ENCODE measurements at regions not wholly inside any gene's neighbourhood (a gene's known extent, or its start where the extent isn't known, plus 50 kb on each side); places are given as distances from the start of the nearest gene placed in this dataset.

DNA sequence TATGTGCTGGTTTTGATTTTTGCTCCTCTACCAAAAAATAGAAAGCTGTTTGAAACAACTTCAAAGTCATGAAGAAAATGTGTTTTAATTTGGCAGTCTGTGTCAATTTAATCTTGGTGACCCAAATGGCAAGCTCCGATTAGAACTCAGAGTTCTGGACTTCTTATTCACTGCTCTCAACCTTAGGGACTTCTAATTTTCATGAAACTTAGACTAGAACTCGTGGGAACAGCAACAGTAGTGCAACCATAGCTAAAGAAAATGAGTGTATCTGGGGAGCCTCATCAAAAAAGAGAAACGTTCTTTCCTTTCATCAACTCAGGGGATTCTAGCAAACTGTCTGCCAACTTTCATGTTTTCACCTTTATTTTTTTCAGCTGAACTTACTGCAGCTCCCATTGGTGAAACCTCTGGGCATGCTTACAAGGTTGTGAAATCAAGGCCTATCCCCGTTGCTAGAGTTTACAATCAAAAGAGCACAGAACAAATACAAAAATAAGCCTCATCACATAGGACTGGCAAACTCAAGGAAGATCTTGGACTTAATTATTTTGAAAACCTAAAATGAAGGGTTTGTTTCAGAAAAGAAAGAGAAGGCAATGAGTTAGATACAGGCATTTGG is 114.0 kb upstream of the HSF2 start:
- no peak overlapping the region for H2AFZ ChIP-seq (ENCODE audit: low read length)
- no peak for TF ChIP-seq CTCF (IDR thresholded peaks at IDR 0.05; ENCODE audit: low read length)
- no peak for TF ChIP-seq EZH2 (IDR thresholded peaks at IDR 0.05; ENCODE audit: borderline replicate concordance, low read length)
- no peaks in the 10 kb centered on the region for H3K27me3 ChIP-seq (ENCODE audit: insufficient read depth, low read length)
- no peaks in the 10 kb centered on the region for H3K79me2 ChIP-seq (ENCODE audit: insufficient read depth, low read length)
- no peak overlapping the region for H3K4me2 ChIP-seq (ENCODE audit: low read length)
- H3K36me3 ChIP-seq (ENCODE audit: insufficient read depth, low read length) = no peaks in the 10 kb centered on the region
- no peak overlapping the region for H3K4me3 ChIP-seq (ENCODE audit: low read depth, low read length, poor library complexity, severe bottlenecking)
- H4K20me1 ChIP-seq (ENCODE audit: insufficient read depth, low read length) = no peaks in the 10 kb centered on the region
- no peaks in the 10 kb centered on the region for H3K4me1 ChIP-seq (ENCODE audit: insufficient read depth, low read length, severe bottlenecking)
- H3K27ac ChIP-seq (ENCODE audit: low read depth, low read length, poor library complexity, severe bottlenecking) = no peak overlapping the region
- no peaks in the 10 kb centered on the region for H3K9me3 ChIP-seq (ENCODE audit: low read length)
- H3K9me2 ChIP-seq (ENCODE audit: low read depth, low read length) = no peaks in the 10 kb centered on the region
- no peaks in the 10 kb centered on the region for H3F3A ChIP-seq (ENCODE audit: insufficient read depth, low read length)
- H3K9ac ChIP-seq (ENCODE audit: low read length) = no peak overlapping the region

DNA sequence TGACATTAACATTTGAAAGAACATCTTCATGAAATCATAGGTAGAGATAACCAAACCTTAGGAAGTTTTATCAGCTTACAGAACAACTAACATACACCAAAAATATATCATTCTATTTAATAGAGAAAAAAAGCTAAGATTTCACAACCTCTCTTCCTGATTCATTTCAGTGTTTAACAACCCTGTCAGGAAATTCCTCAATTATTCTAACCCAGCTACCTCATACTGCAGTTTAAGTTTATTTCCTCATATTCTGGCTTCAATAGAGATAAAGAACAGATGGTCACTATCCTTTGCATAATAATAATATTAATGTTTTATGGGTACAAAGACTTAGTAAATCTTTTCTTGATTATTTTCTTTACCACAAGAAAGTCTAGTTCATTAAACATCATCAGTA is 112.9 kb upstream of the HSF2 start:
- no peaks in the 10 kb centered on the region for H3K9me3 ChIP-seq (ENCODE audit: low read length)
- H3K36me3 ChIP-seq (ENCODE audit: insufficient read depth, low read length) = no peaks in the 10 kb centered on the region
- no peaks in the 10 kb centered on the region for H3K79me2 ChIP-seq (ENCODE audit: insufficient read depth, low read length)
- H3K4me2 ChIP-seq (ENCODE audit: low read length) = no peak overlapping the region
- no peaks in the 10 kb centered on the region for H3F3A ChIP-seq (ENCODE audit: insufficient read depth, low read length)
- H3K27ac ChIP-seq (ENCODE audit: low read depth, low read length, poor library complexity, severe bottlenecking) = no peak overlapping the region
- no peak overlapping the region for H3K4me3 ChIP-seq (ENCODE audit: low read depth, low read length, poor library complexity, severe bottlenecking)
- H3K27me3 ChIP-seq (ENCODE audit: insufficient read depth, low read length) = no peaks in the 10 kb centered on the region
- no peak overlapping the region for H2AFZ ChIP-seq (ENCODE audit: low read length)
- H4K20me1 ChIP-seq (ENCODE audit: insufficient read depth, low read length) = no peaks in the 10 kb centered on the region
- H3K9me2 ChIP-seq (ENCODE audit: low read depth, low read length) = no peaks in the 10 kb centered on the region
- no peak overlapping the region for H3K9ac ChIP-seq (ENCODE audit: low read length)
- TF ChIP-seq CTCF (IDR thresholded peaks at IDR 0.05; ENCODE audit: low read length) (no peak), EZH2 (IDR thresholded peaks at IDR 0.05; ENCODE audit: borderline replicate concordance, low read length) (no peak)
- H3K4me1 ChIP-seq (ENCODE audit: insufficient read depth, low read length, severe bottlenecking) = no peaks in the 10 kb centered on the region

GRCh38 chr6:122289762-122290539 is 109.5 kb upstream of the HSF2 start:
- Histone ChIP-seq H4K20me1 (ENCODE audit: insufficient read depth, low read length) (no peaks in the 10 kb centered on the region), H3K4me2 (ENCODE audit: low read length) (no peak overlapping the region), H3K9ac (ENCODE audit: low read length) (no peak overlapping the region), H3K9me3 (ENCODE audit: low read length) (no peaks in the 10 kb centered on the region), H3K9me2 (ENCODE audit: low read depth, low read length) (no peaks in the 10 kb centered on the region), H3K79me2 (ENCODE audit: insufficient read depth, low read length) (no peaks in the 10 kb centered on the region), H3K36me3 (ENCODE audit: insufficient read depth, low read length) (no peaks in the 10 kb centered on the region), H3K4me1 (ENCODE audit: insufficient read depth, low read length, severe bottlenecking) (no peaks in the 10 kb centered on the region), H3F3A (ENCODE audit: insufficient read depth, low read length) (no peaks in the 10 kb centered on the region), H2AFZ (ENCODE audit: low read length) (no peak overlapping the region), H3K27ac (ENCODE audit: low read depth, low read length, poor library complexity, severe bottlenecking) (no peak overlapping the region), H3K4me3 (ENCODE audit: low read depth, low read length, poor library complexity, severe bottlenecking) (no peak overlapping the region), H3K27me3 (ENCODE audit: insufficient read depth, low read length) (no peaks in the 10 kb centered on the region)
- TF ChIP-seq EZH2 (IDR thresholded peaks at IDR 0.05; ENCODE audit: borderline replicate concordance, low read length) (no peak), CTCF (IDR thresholded peaks at IDR 0.05; ENCODE audit: low read length) (no peak)

All from OCI-LY1 (cell line).